ENCODE measurements at regions not wholly inside any gene's neighbourhood (a gene's known extent, or its start where the extent isn't known, plus 50 kb on each side); places are given as distances from the start of the nearest gene placed in this dataset.

DNA sequence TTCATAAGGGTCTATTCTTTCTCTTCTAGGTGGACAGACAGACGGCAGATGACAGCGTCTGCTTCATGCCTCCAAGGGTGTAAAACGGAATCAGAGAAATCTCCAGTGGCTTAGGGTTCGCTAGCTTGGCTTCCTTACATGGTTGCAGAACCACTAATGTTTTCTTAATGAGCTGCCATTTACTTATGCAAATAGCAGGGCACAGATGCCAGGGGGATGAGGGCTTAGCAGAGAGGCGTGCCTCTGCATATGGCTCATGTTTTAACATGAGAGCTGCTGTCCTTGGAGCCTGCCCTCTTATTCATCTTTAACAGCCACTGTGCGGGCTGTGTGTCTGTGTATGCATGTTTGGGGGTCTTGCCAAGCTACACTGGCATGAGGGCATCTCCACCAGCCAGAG is 119.6 kb downstream of the IER5 start:
- in situ Hi-C loops (cut with MboI; ENCODE audit: low sequenced_read_pairs, unreplicated experiment) = no loop called here

DNA sequence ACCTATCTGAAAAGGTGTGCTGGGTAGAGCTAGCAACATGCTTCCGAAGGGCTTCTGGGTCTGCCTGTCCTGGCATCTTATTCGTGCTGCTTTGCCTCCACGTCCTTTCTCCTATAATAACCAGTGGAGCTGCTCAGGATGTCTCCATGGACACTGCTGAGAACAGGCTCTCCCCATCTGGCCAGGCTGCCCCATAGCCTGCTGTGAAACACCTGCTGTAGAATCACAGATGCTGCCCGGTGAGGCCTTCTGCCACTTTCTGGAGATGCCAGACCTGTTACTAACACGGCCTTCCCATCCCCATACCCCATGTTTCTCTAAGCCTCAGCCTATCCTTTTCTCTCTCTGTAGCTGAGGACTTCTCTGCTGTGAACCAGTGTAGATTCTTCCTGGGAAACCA is 120.5 kb downstream of the IER5 start:
- TF ChIP-seq, protein P1, sequence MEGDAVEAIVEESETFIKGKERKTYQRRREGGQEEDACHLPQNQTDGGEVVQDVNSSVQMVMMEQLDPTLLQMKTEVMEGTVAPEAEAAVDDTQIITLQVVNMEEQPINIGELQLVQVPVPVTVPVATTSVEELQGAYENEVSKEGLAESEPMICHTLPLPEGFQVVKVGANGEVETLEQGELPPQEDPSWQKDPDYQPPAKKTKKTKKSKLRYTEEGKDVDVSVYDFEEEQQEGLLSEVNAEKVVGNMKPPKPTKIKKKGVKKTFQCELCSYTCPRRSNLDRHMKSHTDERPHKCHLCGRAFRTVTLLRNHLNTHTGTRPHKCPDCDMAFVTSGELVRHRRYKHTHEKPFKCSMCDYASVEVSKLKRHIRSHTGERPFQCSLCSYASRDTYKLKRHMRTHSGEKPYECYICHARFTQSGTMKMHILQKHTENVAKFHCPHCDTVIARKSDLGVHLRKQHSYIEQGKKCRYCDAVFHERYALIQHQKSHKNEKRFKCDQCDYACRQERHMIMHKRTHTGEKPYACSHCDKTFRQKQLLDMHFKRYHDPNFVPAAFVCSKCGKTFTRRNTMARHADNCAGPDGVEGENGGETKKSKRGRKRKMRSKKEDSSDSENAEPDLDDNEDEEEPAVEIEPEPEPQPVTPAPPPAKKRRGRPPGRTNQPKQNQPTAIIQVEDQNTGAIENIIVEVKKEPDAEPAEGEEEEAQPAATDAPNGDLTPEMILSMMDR (IDR thresholded peaks at IDR 0.05; ENCODE audit: borderline replicate concordance, control extremely low read depth, extremely low read depth, insufficient read depth, missing control alignments) = no peak
- DNase-seq (ENCODE audit: low spot score) = no peak
- in situ Hi-C loops (cut with MboI; ENCODE audit: low sequenced_read_pairs, unreplicated experiment) = no loop called here

More for the DNA sequence above, 119.6 kb downstream of the IER5 start:
- no peak for DNase-seq (ENCODE audit: low spot score)
- TF ChIP-seq, protein P1 (IDR thresholded peaks at IDR 0.05; ENCODE audit: borderline replicate concordance, control extremely low read depth, extremely low read depth, insufficient read depth, missing control alignments) = no peak

DNA sequence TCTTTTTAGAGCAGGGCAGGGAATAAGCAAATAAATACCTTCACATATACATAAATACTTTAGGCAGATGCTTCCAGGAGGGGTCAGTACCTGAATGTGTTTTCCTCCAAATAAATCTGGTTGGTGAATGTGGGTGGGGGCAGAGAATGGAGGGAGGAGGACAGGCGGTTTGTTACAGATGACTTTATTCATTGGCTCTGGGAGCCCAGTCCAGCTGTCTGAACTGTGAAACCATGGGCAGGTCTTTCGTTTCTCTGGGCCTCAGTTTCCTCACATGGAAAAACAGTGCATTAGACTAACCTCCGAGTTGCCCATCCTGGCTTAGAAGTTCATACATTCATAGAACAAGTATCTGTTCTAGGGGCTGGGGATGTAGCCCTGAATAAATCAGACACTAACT is 124.6 kb downstream of the IER5 start:
- in situ Hi-C loops (cut with MboI; ENCODE audit: low sequenced_read_pairs, unreplicated experiment) = no loop called here
- DNase-seq (ENCODE audit: low spot score) = no peak
- TF ChIP-seq, protein P1 (IDR thresholded peaks at IDR 0.05; ENCODE audit: borderline replicate concordance, control extremely low read depth, extremely low read depth, insufficient read depth, missing control alignments) = no peak

DNA sequence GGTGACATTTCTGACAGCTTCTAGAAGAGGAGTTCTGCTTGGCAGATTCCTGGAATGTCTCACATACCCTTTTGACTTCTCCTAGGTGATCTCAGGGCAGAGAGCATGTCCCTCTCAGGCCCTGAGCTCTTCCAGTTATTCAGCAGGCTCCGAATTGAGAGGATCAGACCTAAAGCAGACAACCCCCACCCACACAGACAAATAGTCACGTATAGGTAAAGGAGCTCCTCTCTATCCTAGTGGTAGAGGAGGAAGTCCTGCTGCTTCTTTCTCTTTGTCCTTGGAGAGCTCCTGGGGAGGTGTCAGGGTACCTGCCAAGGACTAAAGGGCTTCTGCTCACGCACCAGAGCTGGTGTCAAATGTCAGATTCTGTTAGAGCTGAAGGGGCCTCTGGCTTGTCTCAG is 128.1 kb downstream of the IER5 start:
- no peak for DNase-seq (ENCODE audit: low spot score)
- TF ChIP-seq, protein P1 (IDR thresholded peaks at IDR 0.05; ENCODE audit: borderline replicate concordance, control extremely low read depth, extremely low read depth, insufficient read depth, missing control alignments) = no peak
- in situ Hi-C loops (cut with MboI; ENCODE audit: low sequenced_read_pairs, unreplicated experiment) = no loop called here

DNA sequence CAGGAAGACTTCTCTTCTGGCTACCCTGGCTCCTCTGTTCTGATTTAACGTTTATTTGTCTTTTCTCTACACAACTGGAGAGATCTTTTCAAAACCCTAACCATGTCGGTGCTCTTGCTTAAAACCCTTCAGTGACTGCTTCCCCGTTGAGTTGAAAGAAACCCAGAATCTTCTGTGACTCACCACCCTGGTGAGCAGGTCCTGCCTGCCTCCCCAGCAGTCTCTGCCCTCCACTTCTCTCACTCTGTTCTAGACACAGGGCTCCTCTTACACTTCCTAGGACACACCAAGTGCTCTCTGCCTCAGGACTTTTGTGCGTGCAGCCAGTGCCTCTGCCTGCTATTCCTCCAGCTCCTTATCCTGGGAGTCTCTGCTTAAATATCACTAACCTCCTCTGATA is 131.4 kb downstream of the IER5 start:
- TF ChIP-seq, protein P1 (IDR thresholded peaks at IDR 0.05; ENCODE audit: borderline replicate concordance, control extremely low read depth, extremely low read depth, insufficient read depth, missing control alignments) = no peak
- in situ Hi-C loops (cut with MboI; ENCODE audit: low sequenced_read_pairs, unreplicated experiment) = no loop called here
- no peak for DNase-seq (ENCODE audit: low spot score)

DNA sequence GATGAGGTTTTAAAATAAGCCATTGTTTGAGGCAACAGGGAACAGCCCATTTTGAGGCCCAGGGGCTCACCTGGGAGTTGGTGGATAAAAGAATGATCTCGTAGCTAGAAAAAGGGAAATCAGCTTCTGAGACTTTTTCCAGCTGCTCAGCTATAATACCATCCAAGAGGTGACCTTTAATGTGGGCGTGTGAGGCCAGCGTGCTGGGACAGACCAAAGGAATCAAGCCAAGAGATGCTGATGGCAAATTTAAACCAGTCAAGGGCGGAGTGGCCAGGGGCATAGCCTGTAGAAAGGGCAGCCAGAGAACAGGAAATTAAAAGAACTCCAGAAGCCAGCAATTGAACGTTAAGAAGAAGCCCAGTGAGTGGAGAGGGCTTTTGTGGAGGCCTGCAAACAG is 132.6 kb downstream of the IER5 start:
- in situ Hi-C loops (cut with MboI; ENCODE audit: low sequenced_read_pairs, unreplicated experiment) = no loop called here
- no peak for DNase-seq (ENCODE audit: low spot score)
- TF ChIP-seq, protein P1 (IDR thresholded peaks at IDR 0.05; ENCODE audit: borderline replicate concordance, control extremely low read depth, extremely low read depth, insufficient read depth, missing control alignments) = no peak

Data from GM13976 (cell line).